A673 (cell line): ENCODE measurements at regions not wholly inside any gene's neighbourhood (a gene's known extent, or its start where the extent isn't known, plus 50 kb on each side); places are given as distances from the start of the nearest gene placed in this dataset.

Source experiments
- BruUV-seq: library from RNA; stranded (reverse); fragments of 400-500 nt; replicated peaks from 2 replicates; lab custom pipeline; 2021; lab: Mats Ljungman, UMichigan
- CTCF ChIA-PET: fragments of 300-600 bp; sonication (Branson Sonifier 250); formaldehyde crosslinking; loops from one replicate; lab custom pipeline; 2022; ENCODE audit warnings: antibody characterized with exemption; lab: Charles Lee
- POLR2A ChIA-PET: fragments of 300-600 bp; sonication (Branson Sonifier 250); formaldehyde crosslinking; loops from one replicate; lab custom pipeline; 2022; ENCODE audit warnings: antibody characterized with exemption; ENCODE audit not compliant: low non-redundant PET; lab: Charles Lee
- DNase-seq: peaks from one replicate; pipeline ENCODE4 v3.0.0-alpha.2; 2015; ENCODE audit warnings: low spot score
- H3K27ac ChIP-seq: fragments of 200-600 bp; sonication (generic); 2 replicates; pipeline ENCODE4 v1.5.1; 2016; ENCODE audit warnings: mixed run types, low read depth, mild to moderate bottlenecking, mixed read lengths, antibody characterized with exemption, low read length; ENCODE audit not compliant: poor library complexity, severe bottlenecking
- H3K27me3 ChIP-seq: fragments of 200-600 bp; sonication (generic); replicated peaks from 2 replicates; pipeline ENCODE4 v1.6.1; 2017; ENCODE audit warnings: mixed run types, low read depth, mild to moderate bottlenecking, mixed read lengths, antibody characterized with exemption, low read length; ENCODE audit not compliant: insufficient read depth, poor library complexity
- H3K36me3 ChIP-seq: fragments of 200-600 bp; sonication (generic); 2 replicates; pipeline ENCODE4 v1.6.1; 2016; ENCODE audit warnings: mixed run types, mild to moderate bottlenecking, mixed read lengths, antibody characterized with exemption, low read length; ENCODE audit not compliant: insufficient read depth, poor library complexity, severe bottlenecking
- H3K4me1 ChIP-seq: fragments of 200-600 bp; sonication (generic); 2 replicates; pipeline ENCODE4 v1.6.1; 2017; ENCODE audit warnings: mixed run types, mild to moderate bottlenecking, mixed read lengths, antibody characterized with exemption, low read length; ENCODE audit not compliant: insufficient read depth, poor library complexity, severe bottlenecking
- H3K4me3 ChIP-seq: fragments of 200-600 bp; sonication (generic); 2 replicates; pipeline ENCODE4 v1.5.1; 2016; ENCODE audit warnings: low read depth, mixed run types, mild to moderate bottlenecking, mixed read lengths, low read length; ENCODE audit not compliant: poor library complexity, severe bottlenecking
- H3K9me3 ChIP-seq: fragments of 200-600 bp; sonication (generic); 2 replicates; pipeline ENCODE4 v1.6.1; 2016; ENCODE audit warnings: mixed run types, low read depth, mild to moderate bottlenecking, mixed read lengths, antibody characterized with exemption, low read length; ENCODE audit not compliant: poor library complexity, severe bottlenecking
- EZH2 ChIP-seq: fragments of 200-600 bp; sonication (generic); IDR thresholded peaks from 2 replicates; pipeline ENCODE4 v1.6.1; 2017; ENCODE audit warnings: borderline replicate concordance, low read depth, mild to moderate bottlenecking, mixed read lengths, antibody characterized with exemption, low read length; ENCODE audit not compliant: poor library complexity, severe bottlenecking
- intact Hi-C: fragments of 100-400 bp; cut with micrococcal nuclease; formaldehyde crosslinking; loops from one replicate; pipeline ENCODE4 v1.10.0; 2022; ENCODE audit not compliant: unreplicated experiment
- TF ChIP-seq, protein P1 (sequence below): fragments of 300-800, 200-600 bp; sonication (generic); conservative IDR thresholded peaks from 2 replicates; pipeline ENCODE4 v1.5.1; 2017; ENCODE audit warnings: low read depth, mild to moderate bottlenecking, antibody characterized with exemption, low read length, moderate library complexity, mixed read lengths

DNA sequence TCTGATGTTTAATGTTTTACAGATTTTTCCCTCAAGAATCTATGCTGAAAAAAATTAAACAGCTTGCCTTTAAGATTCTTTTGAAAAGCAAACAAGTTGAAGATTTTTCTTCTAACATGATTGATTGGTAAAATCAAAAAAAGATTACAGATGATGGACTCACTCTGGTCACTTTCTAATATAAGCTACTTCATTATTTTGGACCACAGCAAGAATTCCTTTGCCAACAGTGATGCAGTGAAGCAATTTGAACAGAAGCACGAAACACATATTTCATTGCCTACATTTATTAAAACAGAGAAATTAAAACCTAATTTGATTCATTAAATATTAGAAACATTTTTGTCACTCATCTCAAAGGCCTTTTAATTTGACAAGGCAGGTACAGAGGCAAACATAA, 82.1 kb upstream of the SGCE start:
- ChIA-PET POLR2A (no interaction called here), CTCF (no interaction called here)
- H3K4me1 ChIP-seq: peaks cover 4% of the 10 kb centered on the region
- no TSS peak for BruUV-seq
- no peak for DNase-seq
- H3K36me3 ChIP-seq: no peaks in the 10 kb centered on the region
- H3K9me3 ChIP-seq: no peaks in the 10 kb centered on the region
- intact Hi-C loops: no loop called here
- H3K4me3 ChIP-seq: no peak overlapping the region
- TF ChIP-seq EZH2: no peak
- TF ChIP-seq, protein P1, sequence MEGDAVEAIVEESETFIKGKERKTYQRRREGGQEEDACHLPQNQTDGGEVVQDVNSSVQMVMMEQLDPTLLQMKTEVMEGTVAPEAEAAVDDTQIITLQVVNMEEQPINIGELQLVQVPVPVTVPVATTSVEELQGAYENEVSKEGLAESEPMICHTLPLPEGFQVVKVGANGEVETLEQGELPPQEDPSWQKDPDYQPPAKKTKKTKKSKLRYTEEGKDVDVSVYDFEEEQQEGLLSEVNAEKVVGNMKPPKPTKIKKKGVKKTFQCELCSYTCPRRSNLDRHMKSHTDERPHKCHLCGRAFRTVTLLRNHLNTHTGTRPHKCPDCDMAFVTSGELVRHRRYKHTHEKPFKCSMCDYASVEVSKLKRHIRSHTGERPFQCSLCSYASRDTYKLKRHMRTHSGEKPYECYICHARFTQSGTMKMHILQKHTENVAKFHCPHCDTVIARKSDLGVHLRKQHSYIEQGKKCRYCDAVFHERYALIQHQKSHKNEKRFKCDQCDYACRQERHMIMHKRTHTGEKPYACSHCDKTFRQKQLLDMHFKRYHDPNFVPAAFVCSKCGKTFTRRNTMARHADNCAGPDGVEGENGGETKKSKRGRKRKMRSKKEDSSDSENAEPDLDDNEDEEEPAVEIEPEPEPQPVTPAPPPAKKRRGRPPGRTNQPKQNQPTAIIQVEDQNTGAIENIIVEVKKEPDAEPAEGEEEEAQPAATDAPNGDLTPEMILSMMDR: no peak
- no peaks in the 10 kb centered on the region for H3K27me3 ChIP-seq
- no peak overlapping the region for H3K27ac ChIP-seq

- no TSS peak for BruUV-seq
- CTCF ChIA-PET: no interaction called here
- Histone ChIP-seq H3K4me1 (peaks cover 4% of the 10 kb centered on the region), H3K36me3 (no peaks in the 10 kb centered on the region), H3K9me3 (no peaks in the 10 kb centered on the region), H3K27me3 (no peaks in the 10 kb centered on the region), H3K27ac (no peak overlapping the region), H3K4me3 (no peak overlapping the region)
- POLR2A ChIA-PET: no interaction called here
- intact Hi-C loops: no loop called here
- DNase-seq: peak; percentile 18
- TF ChIP-seq, protein P1: no peak
- TF ChIP-seq EZH2: no peak
Measured at GRCh38 chr7:94739180-94739579, 83.2 kb upstream of the SGCE start.

GRCh38 chr7:94740509-94740908, 84.6 kb upstream of the SGCE start:
- Histone ChIP-seq H3K4me3 (no peak overlapping the region), H3K36me3 (no peaks in the 10 kb centered on the region), H3K9me3 (no peaks in the 10 kb centered on the region), H3K27ac (no peak overlapping the region), H3K4me1 (peaks cover 4% of the 10 kb centered on the region), H3K27me3 (no peaks in the 10 kb centered on the region)
- no TSS peak for BruUV-seq
- no peak for TF ChIP-seq EZH2
- TF ChIP-seq, protein P1: no peak
- ChIA-PET CTCF (no interaction called here), POLR2A (no interaction called here)
- no peak for DNase-seq
- intact Hi-C loops: no loop called here
